Testis (tissue), 2 donors: ENCODE measurements at regions not wholly inside any gene's neighbourhood (a gene's known extent, or its start where the extent isn't known, plus 50 kb on each side); places are given as distances from the start of the nearest gene placed in this dataset.

Experiments
- CTCF ChIP-seq, 3 experiments: fragments of 450-650 bp in 2 of 3; fragments of 200-600 bp in 1 of 3; sonication (generic) in 1 of 3; IDR thresholded peaks; one replicate each; pipeline ENCODE4 v1.5.1; 2016 to 2019; ENCODE audit warnings: antibody characterized with exemption in 3 of 3, mild to moderate bottlenecking in 2 of 3, moderate library complexity in 1 of 3
- POLR2A ChIP-seq: fragments of 450-650 bp; IDR thresholded peaks from one replicate; pipeline ENCODE4 v1.6.1; 2017; ENCODE audit warnings: antibody characterized with exemption, mild to moderate bottlenecking, moderate library complexity

DNA sequence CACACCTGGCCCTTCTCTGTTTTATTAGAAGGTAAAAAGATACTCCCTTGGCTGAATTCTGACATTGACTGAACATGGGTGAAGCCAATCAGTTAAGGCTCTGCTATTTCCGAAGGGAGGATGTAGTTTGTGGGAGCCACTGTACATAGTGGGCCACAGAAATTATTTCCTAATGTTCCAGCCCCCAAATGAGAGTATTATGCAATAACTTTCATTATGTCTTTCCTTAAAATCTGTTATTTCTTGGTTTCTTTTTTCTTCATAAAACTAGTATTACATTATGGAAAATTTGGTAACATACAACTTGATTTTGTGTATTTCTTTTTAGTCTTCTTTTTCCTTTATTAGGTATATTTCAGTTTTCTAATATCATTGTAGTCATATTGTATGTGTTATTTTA is 51.9 kb upstream of the EP300 start:
- TF ChIP-seq POLR2A: no peak
- TF ChIP-seq CTCF (IDR thresholded peaks at IDR 0.05): no peak
